HCT116 (cell line): ENCODE measurements at regions not wholly inside any gene's neighbourhood (a gene's known extent, or its start where the extent isn't known, plus 50 kb on each side); places are given as distances from the start of the nearest gene placed in this dataset.

Source experiments
- ATAC-seq: fragments of 200-7000 bp; cut with Tn5 transposase; 2 replicates; pipeline ENCODE4 v1.9.1; 2020; ENCODE audit warnings: mild to moderate bottlenecking, moderate library complexity
- BruUV-seq: library from RNA; stranded (reverse); fragments of 400-500 nt; replicated peaks from 2 replicates; lab custom pipeline; 2021; lab: Mats Ljungman, UMichigan
- CTCF ChIA-PET: fragments of 300-600 bp; sonication (Branson Sonifier 250); formaldehyde crosslinking; loops from one replicate; lab custom pipeline; 2021; ENCODE audit warnings: antibody characterized with exemption; lab: Charles Lee
- POLR2A ChIA-PET: fragments of 300-600, 350-600 bp; sonication (Branson Sonifier 250); formaldehyde crosslinking; loops from one replicate; lab custom pipeline; 2021; ENCODE audit warnings: antibody characterized with exemption; lab: Charles Lee
- RAD21 ChIA-PET, 2 experiments: fragments of 300-600 bp; sonication (Branson Sonifier 250); formaldehyde crosslinking; loops; one replicate each; lab custom pipeline; 2023; ENCODE audit warnings: low total read pairs in 2 of 2; ENCODE audit not compliant: uncharacterized antibody in 2 of 2, unreplicated experiment in 2 of 2, low non-redundant PET in 1 of 2; lab: Charles Lee
- DNase-seq: peaks from one replicate; pipeline ENCODE4 v3.0.0-alpha.2; 2010; ENCODE audit warnings: low read depth, low spot score
- H2AFZ ChIP-seq: fragments of 200-600 bp; shearing (Covaris generic), sonication (generic); 2 replicates; pipeline ENCODE4 v1.6.1; 2017; ENCODE audit warnings: low read depth, mixed run types, mixed read lengths, antibody characterized with exemption, low read length; ENCODE audit not compliant: poor library complexity, severe bottlenecking
- H3K27ac ChIP-seq: 2 replicates; pipeline ENCODE4 v1.5.1; 2012; ENCODE audit warnings: low read depth, low read length
- H3K27me3 ChIP-seq: fragments of 200-600 bp; sonication (generic); 2 replicates; pipeline ENCODE4 v1.6.1; 2016; ENCODE audit warnings: mixed run types, low read length, mixed read lengths; ENCODE audit not compliant: insufficient read depth
- H3K36me3 ChIP-seq, 2 experiments: fragments of 200-500 bp in 1 of 2; fragments of 200-600 bp in 1 of 2; sonication (Bioruptor generic) in 1 of 2; sonication (generic) in 1 of 2; 2 replicates each; pipeline versions ENCODE4 v1.5.1 to v1.6.1; 2014 to 2016; ENCODE audit warnings: low read length in 2 of 2, inconsistent platforms in 1 of 2, mixed read lengths in 1 of 2, mixed run types in 1 of 2; ENCODE audit not compliant: insufficient read depth in 2 of 2, control insufficient read depth in 1 of 2
- H3K4me1 ChIP-seq, 2 experiments: fragments of 200-600 bp in 1 of 2; sonication (generic) in 1 of 2; 2 replicates each; pipeline versions ENCODE4 v1.5.1 to v1.6.1; 2012 to 2017; ENCODE audit warnings: low read length in 2 of 2, inconsistent platforms in 1 of 2, mild to moderate bottlenecking in 1 of 2, mixed read lengths in 1 of 2, mixed run types in 1 of 2, moderate library complexity in 1 of 2; ENCODE audit not compliant: insufficient read depth in 2 of 2, control insufficient read depth in 1 of 2
- H3K4me2 ChIP-seq: fragments of 200-600 bp; sonication (generic); 2 replicates; pipeline ENCODE4 v1.6.1; 2017; ENCODE audit warnings: mixed run types, low read length, mixed read lengths
- H3K4me3 ChIP-seq, 2 experiments: fragments of 200-600 bp in 1 of 2; sonication (generic) in 1 of 2; replicated peaks in 1 of 2; 2 replicates each; pipeline ENCODE4 v1.5.1; 2011 to 2016; ENCODE audit warnings: low read length in 2 of 2, control low read depth in 1 of 2, low read depth in 1 of 2, mild to moderate bottlenecking in 1 of 2, mixed read lengths in 1 of 2, mixed run types in 1 of 2
- H3K79me2 ChIP-seq: fragments of 200-600 bp; sonication (generic); 2 replicates; pipeline ENCODE4 v1.6.1; 2017; ENCODE audit warnings: mild to moderate bottlenecking, mixed run types, low read length, moderate library complexity, mixed read lengths; ENCODE audit not compliant: insufficient read depth
- H3K9ac ChIP-seq: fragments of 200-600 bp; sonication (generic); 2 replicates; pipeline ENCODE4 v1.6.1; 2016; ENCODE audit warnings: low read length, mixed read lengths
- H3K9me2 ChIP-seq: fragments of 200-600 bp; sonication (generic), shearing (Covaris generic); 2 replicates; pipeline ENCODE4 v1.6.1; 2017; ENCODE audit warnings: mixed run types, mild to moderate bottlenecking, moderate library complexity; ENCODE audit not compliant: insufficient read depth
- H3K9me3 ChIP-seq, 2 experiments: fragments of 200-500 bp in 1 of 2; fragments of 200-600 bp in 1 of 2; sonication (Bioruptor generic) in 1 of 2; sonication (generic) in 1 of 2; 2 replicates each; pipeline ENCODE4 v1.6.1; 2014 to 2017; ENCODE audit warnings: low read length in 2 of 2, mixed read lengths in 2 of 2, inconsistent platforms in 1 of 2, low read depth in 1 of 2, mild to moderate bottlenecking in 1 of 2, mixed run types in 1 of 2, moderate library complexity in 1 of 2; ENCODE audit not compliant: control insufficient read depth in 1 of 2, insufficient read depth in 1 of 2
- H4K20me1 ChIP-seq: fragments of 200-600 bp; sonication (generic), shearing (Covaris generic); 2 replicates; pipeline ENCODE4 v1.6.1; 2017; ENCODE audit warnings: mixed run types, mild to moderate bottlenecking, moderate library complexity; ENCODE audit not compliant: insufficient read depth
- ATF3 ChIP-seq: IDR thresholded peaks from 2 replicates; pipeline ENCODE4 v1.6.1; 2012
- CEBPB ChIP-seq: IDR thresholded peaks from 2 replicates; pipeline ENCODE4 v1.6.1; 2012; ENCODE audit warnings: low read depth
- CTCF ChIP-seq, 3 experiments: fragments of 200-600 bp in 1 of 3; sonication (generic) in 1 of 3; IDR thresholded peaks in 2 of 3; conservative IDR thresholded peaks in 1 of 3; 2 replicates each; pipeline ENCODE4 v1.5.1; 2012 to 2017; ENCODE audit warnings: low read depth in 2 of 3, low read length in 2 of 3, antibody characterized with exemption in 1 of 3, borderline replicate concordance in 1 of 3, control low read depth in 1 of 3, mild to moderate bottlenecking in 1 of 3, mixed read lengths in 1 of 3, mixed run types in 1 of 3, moderate library complexity in 1 of 3; ENCODE audit not compliant: insufficient read depth in 1 of 3
- EGR1 ChIP-seq: IDR thresholded peaks from 2 replicates; pipeline ENCODE4 v1.6.1; 2012; ENCODE audit warnings: low read depth
- EZH2phosphoT487 ChIP-seq: fragments of 200-600 bp; IDR thresholded peaks from 2 replicates; pipeline ENCODE4 v1.6.1; 2018; ENCODE audit warnings: antibody characterized with exemption, borderline replicate concordance
- FOSL1 ChIP-seq: IDR thresholded peaks from 2 replicates; pipeline ENCODE4 v1.6.1; 2012; ENCODE audit warnings: low read depth
- POLR2A ChIP-seq: IDR thresholded peaks from 2 replicates; pipeline ENCODE4 v1.7.0; 2011; ENCODE audit warnings: borderline replicate concordance; ENCODE audit not compliant: insufficient read depth, insufficient read length; ENCODE audit errors: extremely low read depth
- RAD21 ChIP-seq: IDR thresholded peaks from 2 replicates; pipeline ENCODE4 v1.6.1; 2012; ENCODE audit warnings: low read depth, mild to moderate bottlenecking
- REST ChIP-seq: IDR thresholded peaks from 2 replicates; pipeline ENCODE4 v1.6.1; 2012; ENCODE audit warnings: low read depth
- SIN3A ChIP-seq: IDR thresholded peaks from 2 replicates; pipeline ENCODE4 v1.6.1; 2012; ENCODE audit warnings: low read depth
- SRF ChIP-seq: IDR thresholded peaks from 2 replicates; pipeline ENCODE4 v1.6.1; 2012; ENCODE audit warnings: low read depth
- YY1 ChIP-seq: IDR thresholded peaks from 2 replicates; pipeline ENCODE4 v1.6.1; 2011; ENCODE audit warnings: low read length, low read depth, moderate library complexity, mild to moderate bottlenecking; ENCODE audit not compliant: insufficient replicate concordance; ENCODE audit errors: extremely low read depth
- ZBTB33 ChIP-seq: IDR thresholded peaks from 2 replicates; pipeline ENCODE4 v1.6.1; 2011; ENCODE audit warnings: mild to moderate bottlenecking, low read length, moderate library complexity; ENCODE audit not compliant: insufficient replicate concordance; ENCODE audit errors: extremely low read depth
- ZFX ChIP-seq: fragments of 450-650 bp; IDR thresholded peaks from 2 replicates; pipeline ENCODE4 v1.6.1; 2017
- ZNF274 ChIP-seq: fragments of 200-500 bp; sonication (Bioruptor generic); IDR thresholded peaks from 2 replicates; pipeline ENCODE4 v1.6.1; 2014; ENCODE audit warnings: mild to moderate bottlenecking, low read depth, low read length, inconsistent platforms
- intact Hi-C: fragments of 100-400 bp; cut with micrococcal nuclease; formaldehyde crosslinking; loops from 2 replicates; pipeline ENCODE4 v1.10.0; 2022

GRCh38 chr10:2734603-2735002 lies 332.7 kb upstream of the PFKP start:
- no peak overlapping the region for H3K9ac ChIP-seq
- POLR2A ChIA-PET = no interaction called here
- H3K36me3 ChIP-seq = no peaks in the 10 kb centered on the region
- no peaks in the 10 kb centered on the region for H4K20me1 ChIP-seq
- TF ChIP-seq CEBPB = no peak
- TF ChIP-seq ATF3 = no peak
- no peak for TF ChIP-seq EGR1
- TF ChIP-seq REST = no peak
- no peak for TF ChIP-seq POLR2A
- TF ChIP-seq ZBTB33 = no peak
- no peak for TF ChIP-seq FOSL1
- no peak for TF ChIP-seq ZNF274
- TF ChIP-seq YY1 = no peak
- no peak for TF ChIP-seq EZH2phosphoT487
- TF ChIP-seq SIN3A = no peak
- no peak for TF ChIP-seq CTCF (IDR thresholded peaks at IDR 0.05 in 2 of 3, conservative IDR thresholded peaks at IDR 0.05 in 1 of 3; ENCODE audit: borderline replicate concordance in 1 of 3, insufficient read depth in 1 of 3, low read depth in 2 of 3, low read length in 2 of 3)
- no peak for TF ChIP-seq SRF
- TF ChIP-seq ZFX = no peak
- TF ChIP-seq RAD21 = no peak
- TF ChIP-seq, all 23 proteins: peak for 0
- no peaks in the 10 kb centered on the region for H3K4me1 ChIP-seq
- no TSS peak for BruUV-seq
- H3K27me3 ChIP-seq = no peaks in the 10 kb centered on the region
- intact Hi-C loops = no loop called here
- no peaks in the 10 kb centered on the region for H3K9me3 ChIP-seq
- ChIA-PET CTCF (no interaction called here), RAD21 (no interaction called here)
- H3K4me2 ChIP-seq = no peak overlapping the region
- DNase-seq (no peak), ATAC-seq (no peak)
- H3K4me3 ChIP-seq = no peak overlapping the region
- H3K27ac ChIP-seq = no peak overlapping the region
- no peaks in the 10 kb centered on the region for H3K79me2 ChIP-seq
- H2AFZ ChIP-seq = no peak overlapping the region
- no peaks in the 10 kb centered on the region for H3K9me2 ChIP-seq
